Gastroesophageal sphincter (tissue), 3 donors: ENCODE measurements at regions not wholly inside any gene's neighbourhood (a gene's known extent, or its start where the extent isn't known, plus 50 kb on each side); places are given as distances from the start of the nearest gene placed in this dataset.

Experiments
- EP300 ChIP-seq: sonication (generic); formaldehyde crosslinking; IDR thresholded peaks from one replicate; pipeline ENCODE4 v1.6.1; 2017; ENCODE audit warnings: antibody characterized with exemption, mild to moderate bottlenecking
- POLR2A ChIP-seq, 2 donors: fragments of 450-650 bp; IDR thresholded peaks; one replicate each; pipeline ENCODE4 v1.6.1; 2017; ENCODE audit warnings: antibody characterized with exemption in 2 of 2, mild to moderate bottlenecking in 2 of 2, moderate library complexity in 1 of 2
- POLR2AphosphoS5 ChIP-seq: sonication (generic); formaldehyde crosslinking; IDR thresholded peaks from one replicate; pipeline ENCODE4 v1.6.1; 2017; ENCODE audit warnings: antibody characterized with exemption
- TF ChIP-seq, protein P1 (sequence below), 4 experiments: fragments of 200-600 bp in 2 of 4; fragments of 450-650 bp in 2 of 4; sonication (generic) in 1 of 4; IDR thresholded peaks; one replicate each; pipeline ENCODE4 v1.5.1; 2017 to 2019; ENCODE audit warnings: antibody characterized with exemption in 4 of 4, mild to moderate bottlenecking in 2 of 4, moderate library complexity in 2 of 4

DNA sequence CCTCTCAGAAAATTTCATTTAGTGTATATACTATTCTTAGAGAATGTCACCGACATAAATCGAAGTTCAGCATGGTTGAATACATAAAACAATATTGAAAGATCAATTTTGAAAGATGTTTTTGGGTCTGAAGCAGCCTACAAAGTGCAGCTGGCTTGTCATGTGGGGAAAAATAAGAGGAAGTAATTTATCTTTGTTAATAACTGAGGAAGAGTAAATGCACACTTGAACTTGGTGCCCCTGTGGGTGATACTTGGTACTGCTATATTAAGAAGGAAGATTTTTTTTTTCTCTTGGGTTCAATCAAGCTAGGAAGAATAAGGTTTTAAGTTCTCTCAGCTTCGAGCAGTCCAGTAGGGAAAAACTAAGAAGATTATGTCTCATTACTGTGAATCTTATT is 661.3 kb downstream of the RPL10L start:
- TF ChIP-seq, protein P1, sequence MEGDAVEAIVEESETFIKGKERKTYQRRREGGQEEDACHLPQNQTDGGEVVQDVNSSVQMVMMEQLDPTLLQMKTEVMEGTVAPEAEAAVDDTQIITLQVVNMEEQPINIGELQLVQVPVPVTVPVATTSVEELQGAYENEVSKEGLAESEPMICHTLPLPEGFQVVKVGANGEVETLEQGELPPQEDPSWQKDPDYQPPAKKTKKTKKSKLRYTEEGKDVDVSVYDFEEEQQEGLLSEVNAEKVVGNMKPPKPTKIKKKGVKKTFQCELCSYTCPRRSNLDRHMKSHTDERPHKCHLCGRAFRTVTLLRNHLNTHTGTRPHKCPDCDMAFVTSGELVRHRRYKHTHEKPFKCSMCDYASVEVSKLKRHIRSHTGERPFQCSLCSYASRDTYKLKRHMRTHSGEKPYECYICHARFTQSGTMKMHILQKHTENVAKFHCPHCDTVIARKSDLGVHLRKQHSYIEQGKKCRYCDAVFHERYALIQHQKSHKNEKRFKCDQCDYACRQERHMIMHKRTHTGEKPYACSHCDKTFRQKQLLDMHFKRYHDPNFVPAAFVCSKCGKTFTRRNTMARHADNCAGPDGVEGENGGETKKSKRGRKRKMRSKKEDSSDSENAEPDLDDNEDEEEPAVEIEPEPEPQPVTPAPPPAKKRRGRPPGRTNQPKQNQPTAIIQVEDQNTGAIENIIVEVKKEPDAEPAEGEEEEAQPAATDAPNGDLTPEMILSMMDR (IDR thresholded peaks at IDR 0.05) = no peak
- TF ChIP-seq POLR2A (IDR thresholded peaks at IDR 0.05) = no peak
- no peak for TF ChIP-seq POLR2AphosphoS5
- no peak for TF ChIP-seq EP300
